Bronchial epithelial cell (primary cell): ENCODE measurements at regions not wholly inside any gene's neighbourhood (a gene's known extent, or its start where the extent isn't known, plus 50 kb on each side); places are given as distances from the start of the nearest gene placed in this dataset.
"Not testable (repeated sequence)": the region's sequence is repeated elsewhere in the genome, so short reads cannot be mapped to it uniquely, and the experiment has no call there.

Source experiments
- DNase-seq: peaks from one replicate; pipeline ENCODE4 v3.0.0-alpha.2; 2010; ENCODE audit warnings: low read depth
- FAIRE-seq: peaks from 2 replicates; lab custom pipeline; 2011; peaks lifted over from hg19 to GRCh38; lab: Jason Lieb, UNC
- H3K27me3 ChIP-seq: 2 replicates; pipeline ENCODE4 v1.5.1; 2011; ENCODE audit warnings: low read length; ENCODE audit not compliant: control insufficient read depth, insufficient read depth
- H3K36me3 ChIP-seq: 2 replicates; pipeline ENCODE4 v1.5.1; 2011; ENCODE audit warnings: low read length; ENCODE audit not compliant: control insufficient read depth, insufficient read depth
- H3K4me3 ChIP-seq: 2 replicates; pipeline ENCODE4 v1.5.1; 2011; ENCODE audit warnings: mild to moderate bottlenecking, low read depth, low read length, control low read depth
- CTCF ChIP-seq: IDR thresholded peaks from 2 replicates; pipeline ENCODE4 v1.5.1; 2011; ENCODE audit warnings: mild to moderate bottlenecking, moderate library complexity, low read length, control low read depth, inconsistent platforms; ENCODE audit not compliant: insufficient read depth, severe bottlenecking

GRCh38 chrX:118259213-118259612, 86.7 kb upstream of the WDR44 start:
- no peak for TF ChIP-seq CTCF
- Histone ChIP-seq H3K36me3 (no peaks in the 10 kb centered on the region), H3K4me3 (no peak overlapping the region), H3K27me3 (no peaks in the 10 kb centered on the region)
- DNase-seq = no peak
- FAIRE-seq = no peak

DNA sequence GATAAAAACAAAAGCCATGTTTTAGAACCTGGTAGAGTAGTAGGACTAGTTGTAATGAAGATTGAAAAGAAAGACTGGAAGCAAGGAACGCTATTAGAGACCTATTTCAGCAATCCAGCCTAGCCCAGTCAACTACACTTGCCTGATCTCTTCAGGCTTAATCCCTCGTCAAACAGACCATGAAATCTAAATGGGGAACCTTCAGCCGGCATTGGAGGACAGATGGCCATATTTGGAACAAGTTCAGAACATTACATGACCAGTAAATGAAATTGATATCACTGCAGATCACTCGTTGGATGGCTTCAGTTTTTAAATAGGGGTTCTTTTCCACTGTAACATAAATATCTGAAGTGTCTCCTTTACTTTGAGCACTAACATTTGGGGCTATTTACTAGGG, 84.8 kb upstream of the WDR44 start:
- no peaks in the 10 kb centered on the region for H3K27me3 ChIP-seq
- DNase-seq (no peak), FAIRE-seq (no peak)
- TF ChIP-seq CTCF = no peak
- H3K4me3 ChIP-seq = no peak overlapping the region
- H3K36me3 ChIP-seq = no peaks in the 10 kb centered on the region

GRCh38 chrX:118271775-118272174, 74.1 kb upstream of the WDR44 start:
- H3K4me3 ChIP-seq = no peak overlapping the region
- FAIRE-seq = no peak
- no peaks in the 10 kb centered on the region for H3K27me3 ChIP-seq
- H3K36me3 ChIP-seq = no peaks in the 10 kb centered on the region
- no peak for TF ChIP-seq CTCF
- DNase-seq = no peak

DNA sequence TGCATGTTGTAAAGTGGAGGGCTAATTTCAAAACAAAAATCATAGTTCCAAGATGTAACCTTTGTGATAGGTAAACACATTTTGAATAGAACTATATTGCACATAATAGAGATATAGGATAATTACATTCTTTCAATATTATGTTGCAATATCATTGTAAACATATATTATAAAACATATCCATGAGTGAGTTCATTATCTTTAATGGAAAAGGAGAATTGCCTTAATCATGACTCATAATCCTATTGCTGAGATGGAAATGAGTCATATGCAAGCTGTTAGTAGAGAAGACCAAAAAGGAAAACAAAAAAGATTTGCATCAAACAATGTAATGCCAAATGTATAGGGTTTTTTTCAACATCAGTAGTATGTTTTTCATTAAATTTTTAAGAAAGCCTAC, 73.7 kb upstream of the WDR44 start:
- no peaks in the 10 kb centered on the region for H3K36me3 ChIP-seq
- FAIRE-seq (no peak), DNase-seq (peak; percentile 72)
- no peaks in the 10 kb centered on the region for H3K27me3 ChIP-seq
- TF ChIP-seq CTCF = no peak
- H3K4me3 ChIP-seq = no peak overlapping the region

- no peak for DNase-seq
Measured at GRCh38 chrX:118286066-118286762, 59.7 kb upstream of the WDR44 start.

GRCh38 chrX:118295818-118296217, 50.1 kb upstream of the WDR44 start:
- not testable (repeated sequence) for DNase-seq, H3K4me3 ChIP-seq, H3K27me3 ChIP-seq, H3K36me3 ChIP-seq, FAIRE-seq

More at GRCh38 chrX:118286066-118286762, 59.7 kb upstream of the WDR44 start:
- FAIRE-seq = no peak
- no peaks in the 10 kb centered on the region for H3K36me3 ChIP-seq
- H3K27me3 ChIP-seq = no peaks in the 10 kb centered on the region
- H3K4me3 ChIP-seq = no peak overlapping the region
- TF ChIP-seq CTCF = no peak
